ENCODE measurements at regions not wholly inside any gene's neighbourhood (a gene's known extent, or its start where the extent isn't known, plus 50 kb on each side); places are given as distances from the start of the nearest gene placed in this dataset.
"Not testable (repeated sequence)": the region's sequence is repeated elsewhere in the genome, so short reads cannot be mapped to it uniquely, and the experiment has no call there.

DNA sequence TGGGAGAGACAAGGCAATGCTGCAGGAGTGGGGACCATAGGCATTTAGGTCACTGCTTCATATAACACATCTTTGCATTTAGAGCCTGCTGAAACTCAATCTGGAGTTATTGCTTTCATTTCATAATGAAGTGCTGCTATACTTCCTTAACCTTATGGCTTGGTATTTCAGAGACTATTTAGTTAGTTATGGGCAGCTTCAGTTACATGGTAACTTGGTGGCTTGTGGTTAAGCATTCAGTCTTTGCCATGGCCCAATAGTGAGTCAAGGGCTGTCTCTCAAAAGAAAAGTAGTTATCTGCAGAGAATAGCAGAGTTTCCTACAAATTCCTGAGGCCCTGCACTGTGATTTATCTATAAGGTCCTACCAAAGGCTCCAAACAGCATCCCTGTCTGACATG lies 271.6 kb downstream of the ZFY start:
- H3K36me3 ChIP-seq (replicated peaks); H3K9me3 ChIP-seq; H3K4me3 ChIP-seq; DNase-seq (ENCODE audit: low spot score in 2 of 2); H3K4me1 ChIP-seq; H3K27me3 ChIP-seq (ENCODE audit: low read depth); in situ Hi-C loops (cut with MboI; ENCODE audit: low sequenced_read_pairs): not testable (repeated sequence)

DNA sequence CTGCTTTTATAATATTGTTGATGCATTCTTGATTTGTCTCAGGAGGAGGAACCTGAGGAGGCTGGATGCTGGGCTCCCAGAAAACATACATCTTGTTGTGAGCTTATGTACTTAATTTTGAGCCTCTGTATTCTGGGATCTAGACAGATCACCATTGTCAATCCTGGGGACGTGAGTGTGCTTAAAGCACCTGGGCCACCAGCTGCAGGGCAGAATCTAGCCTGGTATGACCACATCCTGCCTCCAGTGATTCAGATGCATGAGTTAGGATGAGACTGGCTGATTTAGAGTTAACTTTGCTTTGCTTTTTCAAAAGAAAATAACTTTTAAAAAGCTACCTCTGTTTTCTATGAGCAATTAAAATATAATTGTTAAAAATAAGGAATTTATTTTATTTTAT lies 278.0 kb downstream of the ZFY start:
- H3K9me3 ChIP-seq; H3K36me3 ChIP-seq (replicated peaks); DNase-seq (ENCODE audit: low spot score in 2 of 2); H3K27me3 ChIP-seq (ENCODE audit: low read depth); H3K4me3 ChIP-seq; in situ Hi-C loops (cut with MboI; ENCODE audit: low sequenced_read_pairs); H3K4me1 ChIP-seq: not testable (repeated sequence)

DNA sequence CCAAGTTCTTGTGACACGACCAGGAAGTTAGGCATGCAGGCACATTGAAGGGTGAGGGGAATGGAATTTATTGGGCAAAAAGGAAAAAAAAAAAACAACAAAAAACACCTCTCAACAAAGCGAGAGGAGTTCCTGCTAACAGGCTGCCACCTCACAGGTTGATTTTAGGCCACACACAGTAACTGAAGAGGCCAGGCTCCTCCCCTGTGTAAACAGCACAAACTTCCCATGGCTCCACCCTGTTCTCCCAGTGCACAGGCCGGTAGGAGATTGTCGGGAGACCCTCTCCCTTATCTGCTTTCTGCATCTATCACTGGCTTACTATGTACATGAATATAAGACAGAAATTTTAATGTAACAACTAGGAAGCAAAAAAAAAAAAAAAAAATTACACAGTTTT lies 283.0 kb downstream of the ZFY start:
- not testable (repeated sequence) for H3K4me3 ChIP-seq

DNA sequence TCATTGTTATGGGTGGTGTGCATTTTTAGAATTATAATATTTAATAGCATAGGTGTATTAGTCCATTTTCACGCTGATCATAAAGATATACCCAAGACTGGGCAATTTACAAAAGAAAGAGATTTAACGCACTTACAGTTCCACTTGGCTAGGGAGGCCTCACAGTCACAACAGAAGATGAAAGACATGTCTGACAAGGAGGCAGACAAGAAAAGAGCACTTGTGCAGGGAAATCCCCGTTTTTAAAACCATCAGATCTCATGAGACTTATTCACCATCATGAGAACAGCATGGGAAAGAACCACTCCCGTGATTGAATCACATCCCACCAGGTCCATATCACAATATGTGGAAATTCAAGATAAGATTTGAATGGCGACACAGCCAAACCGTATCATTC lies 283.4 kb downstream of the ZFY start:
- H3K27me3 ChIP-seq (ENCODE audit: low read depth); H3K4me3 ChIP-seq; H3K4me1 ChIP-seq; H3K9me3 ChIP-seq; H3K36me3 ChIP-seq (replicated peaks); DNase-seq (ENCODE audit: low spot score in 2 of 2); in situ Hi-C loops (cut with MboI; ENCODE audit: low sequenced_read_pairs): not testable (repeated sequence)

More for the DNA sequence above, 283.0 kb downstream of the ZFY start:
- H3K4me1 ChIP-seq; DNase-seq (ENCODE audit: low spot score in 2 of 2); H3K27me3 ChIP-seq (ENCODE audit: low read depth); in situ Hi-C loops (cut with MboI; ENCODE audit: low sequenced_read_pairs); H3K36me3 ChIP-seq (replicated peaks); H3K9me3 ChIP-seq: not testable (repeated sequence)

DNA sequence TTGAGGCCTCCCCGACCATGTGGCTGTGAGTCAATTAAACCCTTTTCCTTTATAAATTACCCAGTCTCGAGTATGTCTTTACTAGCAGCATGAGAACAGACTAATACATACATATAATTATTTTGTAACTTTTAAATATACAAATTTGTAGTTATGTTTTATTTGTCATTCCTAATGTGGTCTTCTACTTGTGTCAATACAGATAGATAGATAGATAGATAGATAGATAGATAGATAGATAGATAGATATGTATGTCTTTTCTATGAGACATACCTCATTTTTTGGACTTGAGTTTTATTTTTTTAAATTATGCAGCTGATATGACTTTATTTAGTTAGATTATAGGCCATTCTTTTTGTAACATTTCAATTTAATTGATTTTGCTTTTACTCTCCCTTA lies 316.0 kb upstream of the TGIF2LY start:
- in situ Hi-C loops (cut with MboI; ENCODE audit: low sequenced_read_pairs); H3K36me3 ChIP-seq (replicated peaks); H3K27me3 ChIP-seq (ENCODE audit: low read depth); H3K9me3 ChIP-seq; H3K4me1 ChIP-seq; H3K4me3 ChIP-seq; DNase-seq (ENCODE audit: low spot score in 2 of 2): not testable (repeated sequence)

DNA sequence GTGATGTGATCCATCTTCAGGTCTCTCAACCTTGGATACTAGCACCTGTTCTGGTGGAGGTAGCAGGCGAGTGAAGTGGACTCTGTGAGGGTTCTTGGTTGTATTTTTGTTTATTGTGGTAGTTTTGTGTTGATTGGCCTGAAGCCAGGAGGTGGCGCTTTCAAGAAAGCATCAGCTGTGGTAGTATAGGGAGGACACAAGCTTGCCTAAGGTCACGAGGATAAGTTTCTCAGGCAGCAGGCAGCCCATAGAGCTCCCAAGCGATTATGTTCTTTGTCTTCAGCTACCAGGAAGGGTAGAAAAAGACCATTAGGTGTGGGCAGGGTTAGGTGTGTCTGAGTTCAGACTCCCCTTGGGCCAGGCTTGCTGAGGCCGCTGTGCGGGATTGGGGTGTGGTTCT lies 290.8 kb upstream of the TGIF2LY start:
- H3K9me3 ChIP-seq; H3K36me3 ChIP-seq (replicated peaks); H3K27me3 ChIP-seq (ENCODE audit: low read depth); H3K4me3 ChIP-seq; in situ Hi-C loops (cut with MboI; ENCODE audit: low sequenced_read_pairs); H3K4me1 ChIP-seq; DNase-seq (ENCODE audit: low spot score in 2 of 2): not testable (repeated sequence)

DNA sequence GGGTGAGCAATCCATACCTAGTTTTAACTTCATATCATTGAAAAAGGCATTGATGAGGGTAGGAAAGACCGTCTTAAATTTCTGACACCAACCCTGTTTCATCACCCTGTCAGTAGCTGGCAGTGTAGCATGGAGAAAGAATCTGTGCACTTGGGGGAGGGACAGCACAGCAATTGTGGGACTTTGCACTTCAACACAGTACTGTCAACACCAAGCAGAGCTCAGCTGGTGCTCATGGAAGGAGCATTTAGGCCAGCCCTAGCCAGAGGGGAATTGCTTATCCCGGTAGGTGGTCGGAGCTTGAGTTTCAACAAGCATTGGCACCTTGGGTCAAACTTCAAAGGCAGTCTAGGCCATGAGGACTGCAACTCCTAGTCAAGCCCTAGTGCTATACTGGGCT lies 281.6 kb upstream of the TGIF2LY start:
- H3K4me3 ChIP-seq; DNase-seq (ENCODE audit: low spot score in 2 of 2); in situ Hi-C loops (cut with MboI; ENCODE audit: low sequenced_read_pairs); H3K36me3 ChIP-seq (replicated peaks); H3K27me3 ChIP-seq (ENCODE audit: low read depth); H3K4me1 ChIP-seq; H3K9me3 ChIP-seq: not testable (repeated sequence)

DNA sequence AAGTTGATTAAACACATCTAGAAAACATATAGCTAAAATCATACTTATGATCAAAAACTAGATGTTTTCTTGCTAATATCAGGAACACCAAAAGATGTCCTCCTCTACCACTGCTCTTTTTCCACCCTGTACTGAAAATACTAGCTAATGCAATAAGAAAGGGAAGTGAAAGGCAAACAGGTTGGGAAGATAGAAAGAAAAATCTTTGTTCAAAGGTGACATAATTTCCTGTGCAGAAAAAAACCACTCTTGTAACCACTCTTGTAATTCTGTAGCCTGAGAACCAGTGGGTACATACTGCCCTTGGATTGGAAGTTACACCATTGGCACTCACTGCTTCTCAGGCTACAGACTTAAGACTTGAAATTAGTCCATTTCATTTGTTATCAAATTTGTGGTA lies 258.9 kb upstream of the TGIF2LY start:
- H3K4me3 ChIP-seq; H3K27me3 ChIP-seq (ENCODE audit: low read depth); DNase-seq (ENCODE audit: low spot score in 2 of 2); H3K36me3 ChIP-seq (replicated peaks); H3K9me3 ChIP-seq; H3K4me1 ChIP-seq; in situ Hi-C loops (cut with MboI; ENCODE audit: low sequenced_read_pairs): not testable (repeated sequence)

DNA sequence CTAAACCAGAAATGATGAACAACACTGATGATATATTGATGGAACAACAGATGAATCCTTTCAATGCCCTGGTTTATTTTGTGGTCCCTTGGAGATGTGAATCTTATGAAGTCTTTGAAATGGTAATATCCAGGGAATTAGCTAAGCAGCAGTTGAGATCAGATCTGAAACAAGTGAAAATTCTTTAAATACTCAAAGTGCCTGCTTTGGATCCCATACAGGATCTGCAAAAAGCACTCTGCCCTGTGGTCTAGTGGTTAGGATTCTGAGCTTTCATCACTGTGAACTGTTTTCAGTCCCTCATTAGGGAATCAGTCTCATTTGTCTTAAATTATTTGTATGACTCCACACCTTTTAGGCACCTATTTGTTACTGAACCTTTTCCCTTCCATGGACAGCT lies 211.3 kb upstream of the TGIF2LY start:
- in situ Hi-C loops (cut with MboI; ENCODE audit: low sequenced_read_pairs); H3K4me3 ChIP-seq; H3K4me1 ChIP-seq; H3K36me3 ChIP-seq (replicated peaks); DNase-seq (ENCODE audit: low spot score in 2 of 2); H3K27me3 ChIP-seq (ENCODE audit: low read depth); H3K9me3 ChIP-seq: not testable (repeated sequence)

DNA sequence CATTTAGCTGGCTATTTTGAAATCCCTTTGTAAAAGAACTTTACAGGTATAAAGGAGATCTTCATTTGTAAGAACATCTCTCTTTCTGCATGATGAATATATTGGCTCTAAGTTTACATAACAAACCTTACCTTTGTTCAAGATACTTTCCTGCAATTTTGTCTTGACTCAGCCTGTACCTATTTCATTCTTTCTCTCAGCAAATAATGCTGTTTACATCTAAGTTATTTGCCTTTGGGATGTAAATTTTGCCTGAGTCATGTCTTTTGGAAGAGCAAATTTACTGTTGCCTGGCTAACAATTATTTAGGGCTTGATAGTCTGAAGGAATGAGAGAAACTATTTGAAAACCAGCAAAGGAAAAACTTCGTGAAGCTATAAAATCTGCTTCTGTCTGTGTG lies 210.4 kb upstream of the TGIF2LY start:
- H3K9me3 ChIP-seq; H3K4me1 ChIP-seq; H3K4me3 ChIP-seq; DNase-seq (ENCODE audit: low spot score in 2 of 2); in situ Hi-C loops (cut with MboI; ENCODE audit: low sequenced_read_pairs); H3K36me3 ChIP-seq (replicated peaks); H3K27me3 ChIP-seq (ENCODE audit: low read depth): not testable (repeated sequence)

DNA sequence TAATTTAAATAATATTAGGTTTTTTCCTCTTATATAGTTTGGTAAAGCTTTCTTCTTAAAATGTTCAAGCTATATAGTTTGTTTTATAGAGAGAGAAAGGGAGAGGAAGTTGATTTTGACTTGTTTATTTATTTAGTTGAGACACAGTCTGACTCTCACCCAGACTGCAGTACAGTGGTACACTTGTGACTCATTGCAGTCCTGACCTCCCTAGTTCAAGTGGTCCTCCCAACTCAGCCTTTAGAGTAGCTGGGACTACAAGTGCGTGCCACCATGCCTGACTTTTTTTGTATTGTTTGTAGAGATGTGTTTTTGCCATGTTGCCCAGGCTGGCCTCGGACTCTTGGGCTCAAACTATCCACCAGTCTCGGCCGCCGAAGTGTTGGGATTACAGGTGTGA lies 187.4 kb upstream of the TGIF2LY start:
- DNase-seq (ENCODE audit: low spot score in 2 of 2); H3K4me3 ChIP-seq; H3K9me3 ChIP-seq; in situ Hi-C loops (cut with MboI; ENCODE audit: low sequenced_read_pairs); H3K4me1 ChIP-seq; H3K27me3 ChIP-seq (ENCODE audit: low read depth); H3K36me3 ChIP-seq (replicated peaks): not testable (repeated sequence)

DNA sequence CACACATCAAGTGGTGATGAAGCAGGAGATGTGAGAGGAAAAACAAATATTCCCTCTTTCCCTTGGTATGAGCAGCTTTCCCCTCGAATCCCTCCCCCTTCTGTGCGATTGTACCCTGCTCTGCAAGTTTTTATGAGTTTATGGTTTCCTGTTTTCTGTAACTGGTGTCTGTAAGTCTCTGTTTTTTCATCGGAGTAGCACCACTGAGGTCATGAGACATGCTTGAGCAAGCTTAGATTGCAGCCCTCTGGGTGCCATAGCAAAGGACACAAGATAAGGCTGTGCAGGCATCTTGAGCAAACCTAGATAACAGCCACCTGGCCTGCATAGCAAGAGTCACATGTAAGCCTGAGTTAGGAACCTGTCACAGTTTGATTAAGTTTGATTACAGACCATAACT lies 174.6 kb upstream of the TGIF2LY start:
- H3K4me1 ChIP-seq; H3K36me3 ChIP-seq (replicated peaks); H3K4me3 ChIP-seq; H3K9me3 ChIP-seq; in situ Hi-C loops (cut with MboI; ENCODE audit: low sequenced_read_pairs); DNase-seq (ENCODE audit: low spot score in 2 of 2); H3K27me3 ChIP-seq (ENCODE audit: low read depth): not testable (repeated sequence)

DNA sequence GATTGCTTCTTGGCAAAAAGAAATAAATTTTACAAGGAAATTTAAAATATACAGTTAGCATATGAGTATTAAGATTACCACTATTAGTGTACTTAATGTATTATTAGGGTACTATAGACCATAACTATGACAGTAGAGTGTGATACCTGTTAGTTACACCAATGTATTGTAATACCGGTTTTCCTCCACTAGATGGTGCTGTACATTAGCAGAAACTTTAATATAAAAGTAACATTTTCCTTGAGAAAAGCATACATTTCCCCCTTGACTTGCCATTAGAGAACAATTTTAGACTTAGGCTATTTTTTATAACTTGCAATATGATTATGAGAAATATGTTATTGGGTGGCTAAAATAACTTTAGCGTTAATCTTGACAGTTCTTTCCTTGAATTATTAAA lies 173.3 kb upstream of the TGIF2LY start:
- H3K4me1 ChIP-seq; H3K4me3 ChIP-seq; in situ Hi-C loops (cut with MboI; ENCODE audit: low sequenced_read_pairs); H3K9me3 ChIP-seq; H3K27me3 ChIP-seq (ENCODE audit: low read depth); DNase-seq (ENCODE audit: low spot score in 2 of 2); H3K36me3 ChIP-seq (replicated peaks): not testable (repeated sequence)

DNA sequence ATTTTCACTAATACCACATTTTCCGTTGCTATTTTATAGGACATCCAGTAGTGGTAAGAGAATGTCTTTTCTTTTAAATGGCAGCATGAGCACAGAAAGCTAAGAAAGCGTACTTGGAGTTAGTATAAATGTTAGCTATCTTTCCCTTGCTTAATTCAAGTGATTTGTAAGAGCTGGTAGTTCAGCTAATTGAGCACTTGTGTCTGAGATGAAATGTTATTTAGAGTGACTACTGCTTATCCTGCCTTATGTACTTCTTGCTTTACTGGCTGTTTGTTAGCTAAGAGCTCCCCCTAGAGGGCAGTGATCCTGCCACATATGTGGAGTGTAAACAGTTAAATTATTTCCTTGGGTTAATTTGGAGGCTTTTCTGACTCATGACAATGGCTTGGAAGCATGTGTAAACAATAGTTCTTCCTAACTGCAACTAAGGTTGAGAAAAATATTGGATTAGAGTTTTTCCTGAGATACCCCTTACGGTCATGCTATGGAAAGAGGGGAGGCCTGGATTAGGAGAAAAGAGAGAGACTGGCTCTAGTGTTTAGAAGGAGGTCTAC lies 171.9 kb upstream of the TGIF2LY start:
- H3K9me3 ChIP-seq; DNase-seq (ENCODE audit: low spot score in 2 of 2); H3K4me1 ChIP-seq; H3K4me3 ChIP-seq; H3K36me3 ChIP-seq (replicated peaks); in situ Hi-C loops (cut with MboI; ENCODE audit: low sequenced_read_pairs); H3K27me3 ChIP-seq (ENCODE audit: low read depth): not testable (repeated sequence)

DNA sequence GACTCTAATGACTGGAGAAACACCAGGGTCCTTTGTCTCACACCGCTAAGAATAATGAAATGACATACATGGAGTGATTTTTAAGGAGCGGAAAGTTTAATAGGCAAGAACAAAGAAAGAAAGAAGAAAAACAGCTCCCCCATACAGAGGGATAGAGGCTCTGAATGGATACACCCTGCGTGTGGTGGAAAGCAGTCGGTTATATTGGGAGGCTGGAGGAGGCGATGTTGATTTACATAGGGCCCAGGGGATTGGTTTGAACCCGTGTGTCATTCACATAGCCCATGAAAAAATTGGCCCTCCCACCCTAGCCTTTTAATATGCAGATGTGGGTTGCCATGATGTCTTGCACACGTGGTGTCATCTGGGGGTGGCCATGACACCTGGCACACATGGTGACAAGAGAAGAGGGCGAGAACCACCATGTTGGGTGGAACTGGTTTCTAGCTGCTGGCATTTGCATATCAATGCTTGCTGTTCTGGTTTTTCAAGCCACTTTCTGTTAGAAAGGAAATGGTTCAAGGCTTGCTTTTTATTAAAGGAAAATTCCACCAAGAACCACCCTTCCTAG lies 168.5 kb upstream of the TGIF2LY start:
- H3K9me3 ChIP-seq; H3K27me3 ChIP-seq (ENCODE audit: low read depth); H3K4me3 ChIP-seq; H3K36me3 ChIP-seq (replicated peaks); in situ Hi-C loops (cut with MboI; ENCODE audit: low sequenced_read_pairs); DNase-seq (ENCODE audit: low spot score in 2 of 2); H3K4me1 ChIP-seq: not testable (repeated sequence)
